GM19239 (cell line): ENCODE measurements at regions not wholly inside any gene's neighbourhood (a gene's known extent, or its start where the extent isn't known, plus 50 kb on each side); places are given as distances from the start of the nearest gene placed in this dataset.

Experiments used
- DNase-seq: peaks from one replicate; pipeline ENCODE4 v3.0.0; 2011; ENCODE audit warnings: low spot score; ENCODE audit not compliant: insufficient read length
- FAIRE-seq: peaks from 2 replicates; lab custom pipeline; 2011; peaks lifted over from hg19 to GRCh38; lab: Jason Lieb, UNC

DNA sequence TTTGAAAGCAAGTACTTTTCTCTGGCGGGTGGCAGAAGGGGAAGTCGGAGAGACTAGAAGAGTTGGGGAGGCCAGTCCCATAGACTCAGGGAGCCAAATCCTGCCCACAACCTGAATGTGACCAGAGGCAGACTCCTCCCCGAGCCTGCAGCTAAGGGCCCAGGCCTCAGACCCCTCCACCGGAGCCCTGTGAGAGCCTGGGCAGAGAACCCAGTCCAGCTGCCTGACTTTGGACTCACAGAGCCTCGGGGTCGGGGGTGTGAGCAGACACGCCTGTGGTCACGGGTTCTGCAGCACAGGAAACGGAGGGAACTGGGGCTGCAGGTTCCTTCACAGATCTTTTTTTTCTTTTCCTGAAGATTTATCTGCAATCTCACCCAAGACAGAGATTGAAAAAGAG is 312.3 kb downstream of the CTTN start:
- FAIRE-seq (no peak), DNase-seq (no peak)

DNA sequence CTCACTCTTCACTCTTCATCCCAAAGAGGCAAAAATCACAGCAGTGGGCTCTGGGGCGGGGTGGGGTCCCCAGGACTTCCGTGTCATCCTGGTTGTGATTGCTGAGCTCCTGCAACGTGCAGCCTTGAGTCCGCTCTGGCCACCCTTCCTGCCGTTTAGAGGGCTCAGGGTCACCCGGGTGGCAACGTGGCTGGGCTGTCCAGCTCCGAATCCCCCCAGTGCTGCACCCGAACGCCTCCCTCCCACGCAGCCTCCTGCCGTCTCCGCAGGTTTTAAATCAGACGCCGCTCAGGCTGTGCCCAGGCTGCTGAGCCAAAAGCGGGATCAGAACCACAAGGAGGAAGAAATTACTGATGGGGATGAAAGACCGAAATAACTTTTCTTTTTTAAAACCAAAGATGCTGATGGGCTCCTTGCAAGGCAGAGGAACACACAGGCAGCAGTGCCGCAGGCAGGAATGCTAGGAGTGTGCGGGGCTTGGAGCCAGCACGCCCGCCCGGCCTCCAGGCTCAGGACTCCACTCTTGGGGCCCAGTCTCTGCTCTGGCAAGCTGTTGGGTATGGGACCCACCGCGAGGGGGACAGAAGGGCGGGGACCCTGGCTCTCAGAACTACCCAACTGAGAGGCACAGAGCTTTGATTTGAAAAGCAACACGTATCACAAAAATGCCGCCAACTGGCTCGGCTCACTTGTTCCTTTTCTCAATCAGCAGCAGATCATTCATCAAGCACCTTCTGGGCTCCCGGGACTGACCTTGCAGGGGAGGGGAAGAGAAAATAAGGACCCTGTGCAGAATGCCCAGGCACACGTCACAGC is 313.0 kb downstream of the CTTN start:
- no peak for FAIRE-seq
- DNase-seq: no peak

DNA sequence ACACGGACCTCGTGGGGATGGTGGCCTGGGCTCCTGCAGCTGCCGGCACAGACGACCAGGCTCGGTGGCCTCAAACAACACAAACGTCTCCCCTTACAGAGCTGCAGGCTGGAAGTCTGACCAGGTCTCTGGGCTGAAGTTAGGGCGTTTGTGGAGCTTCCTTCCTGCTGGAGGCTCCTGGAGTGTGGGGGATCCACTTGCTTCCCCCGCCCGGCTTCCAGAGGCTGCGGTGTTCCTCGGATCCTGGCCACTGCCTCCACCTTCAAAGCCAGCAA is 313.5 kb downstream of the CTTN start:
- FAIRE-seq: no peak
- DNase-seq: no peak

DNA sequence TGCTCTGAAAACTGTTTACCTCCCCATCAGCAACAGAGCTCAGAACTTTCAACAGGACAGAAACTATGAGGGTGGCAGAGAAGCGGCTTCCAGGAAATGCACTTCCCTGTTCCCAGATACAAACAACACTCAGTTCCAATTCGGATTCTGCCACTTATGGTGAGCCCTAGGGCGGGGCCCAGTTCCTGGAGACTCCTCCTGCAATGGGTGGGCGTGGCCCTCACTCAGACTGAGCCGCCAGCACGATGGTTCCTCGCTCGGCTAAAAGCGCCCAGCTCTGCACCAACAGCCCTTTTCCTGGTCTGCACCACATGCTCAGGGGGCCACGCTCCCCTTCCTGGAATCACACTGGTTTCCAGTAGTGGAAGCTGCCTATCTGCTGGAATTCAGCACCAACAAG is 314.1 kb downstream of the CTTN start:
- FAIRE-seq (no peak), DNase-seq (no peak)

DNA sequence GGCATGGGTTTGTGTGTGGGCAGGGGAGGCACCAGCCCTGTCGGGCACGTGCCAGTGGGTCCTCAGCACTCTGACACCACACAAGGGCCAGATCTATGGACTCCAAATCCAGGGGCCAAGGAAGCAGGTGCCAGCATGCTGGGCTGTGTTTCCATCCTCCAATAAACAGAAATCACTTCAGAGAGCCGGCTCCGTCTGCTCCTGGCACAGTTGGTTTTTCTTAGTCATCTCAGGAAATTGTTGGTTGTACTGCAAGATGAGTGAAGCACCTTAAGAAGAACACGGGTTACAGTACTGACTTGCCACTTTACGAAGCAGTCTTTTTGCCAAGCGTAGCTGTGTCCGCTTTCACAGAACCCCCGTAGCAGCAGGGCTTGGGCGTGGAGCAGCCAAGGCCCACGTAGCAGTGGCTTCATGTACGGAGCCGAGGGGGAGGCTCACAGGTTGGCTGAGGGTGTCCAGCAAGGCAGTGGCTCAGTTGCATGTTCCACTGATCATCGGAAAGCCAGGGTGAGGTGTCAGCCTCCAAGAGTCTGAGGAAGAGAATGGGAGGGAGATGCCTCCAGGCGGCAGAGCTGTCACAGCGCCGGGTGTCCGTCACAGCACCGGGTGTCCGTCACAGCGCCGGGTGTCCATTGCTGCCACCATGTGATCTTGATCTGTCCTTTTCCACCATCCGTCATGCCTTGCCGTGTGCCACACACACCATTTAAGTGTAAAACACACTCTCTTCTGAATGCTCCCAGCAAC is 314.9 kb downstream of the CTTN start:
- no peak for FAIRE-seq
- DNase-seq: no peak

DNA sequence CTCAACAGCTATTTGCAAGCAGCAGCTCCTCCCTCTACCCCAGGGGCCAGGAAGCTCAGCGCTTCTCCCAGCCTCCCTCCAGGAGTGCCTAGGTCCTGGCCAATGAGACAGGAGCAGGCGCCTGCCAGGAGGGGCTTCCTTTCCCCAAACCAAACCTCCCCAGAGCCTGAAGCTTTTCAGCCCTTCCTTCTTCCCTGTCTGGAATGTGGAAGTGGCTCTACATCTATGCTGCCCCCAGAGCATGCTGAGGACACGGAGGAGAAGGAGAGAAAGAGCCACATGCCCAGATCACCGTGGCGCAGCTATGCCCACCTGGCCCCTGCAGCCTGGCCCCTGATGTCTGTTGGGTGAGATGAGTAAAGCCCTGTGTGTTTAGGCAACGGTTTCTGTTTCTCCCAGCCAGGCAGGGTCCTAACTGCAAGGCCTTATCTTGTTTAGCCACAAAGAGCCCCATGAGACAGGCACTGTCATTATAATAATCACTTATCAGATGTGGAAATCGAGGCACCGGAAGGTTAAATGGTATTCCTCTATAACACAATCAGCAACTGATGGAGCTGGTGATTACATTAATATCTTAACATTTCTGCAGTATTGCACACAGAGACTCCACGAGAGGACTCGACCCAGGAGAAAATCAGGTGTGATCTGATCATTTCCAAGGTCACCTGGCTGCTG is 315.8 kb downstream of the CTTN start:
- no peak for FAIRE-seq
- DNase-seq: no peak

DNA sequence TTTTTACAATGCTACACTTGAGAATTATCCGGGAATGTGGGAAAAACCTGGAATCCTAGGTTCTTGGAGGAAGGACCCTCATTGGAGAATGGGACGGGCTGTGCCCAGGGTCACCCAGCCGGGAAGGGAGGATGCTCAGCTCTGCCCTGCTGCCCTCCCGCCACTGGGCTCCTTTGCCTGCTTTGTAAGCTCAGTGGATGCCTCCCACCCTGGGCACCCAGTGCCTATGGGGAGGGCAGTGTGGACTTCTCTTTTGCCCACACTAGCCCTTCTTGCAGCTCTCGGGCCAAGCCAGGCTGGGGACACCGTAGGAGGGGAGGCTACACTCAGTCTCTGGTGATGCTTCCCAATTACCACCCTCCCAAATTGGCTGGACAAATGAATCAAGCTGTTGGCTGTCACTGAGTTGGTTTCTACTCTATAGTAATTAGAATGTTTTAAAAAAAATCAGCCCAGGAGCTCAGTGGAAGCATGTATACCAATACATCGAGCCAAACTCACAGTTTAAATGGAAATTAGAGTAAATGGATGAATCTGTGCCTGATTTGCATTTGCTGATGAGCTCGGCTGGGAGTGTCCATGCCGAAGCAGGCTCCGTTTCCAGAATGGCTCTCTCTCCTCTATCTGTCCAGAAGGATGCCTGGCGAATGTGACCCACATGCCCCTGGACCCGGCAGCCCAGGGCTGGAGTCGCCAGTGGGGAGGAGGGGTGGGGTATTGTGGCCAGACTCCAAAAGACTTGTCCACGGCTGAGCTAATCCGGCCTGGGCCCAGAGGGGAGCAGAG is 317.0 kb downstream of the CTTN start:
- no peak for FAIRE-seq

DNA sequence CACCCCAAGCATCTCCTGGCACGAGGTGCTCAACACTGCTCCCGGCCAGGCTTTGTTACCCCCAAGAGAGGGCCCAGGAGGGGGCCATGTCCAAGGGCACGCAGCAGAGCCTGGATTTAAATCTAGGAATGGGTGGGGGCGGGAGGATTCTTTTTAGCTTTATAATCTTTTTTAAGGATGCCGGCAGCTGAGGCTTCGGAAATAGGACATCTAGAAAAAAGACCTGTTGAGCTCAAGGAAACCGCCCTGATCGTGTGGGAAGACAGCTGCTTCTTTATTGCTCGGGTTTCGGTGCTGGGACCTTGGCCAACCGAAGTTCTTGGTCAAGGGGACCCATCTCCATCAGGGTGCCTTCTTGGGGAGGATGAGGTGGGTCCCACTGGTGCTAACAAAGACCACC is 317.9 kb downstream of the CTTN start:
- DNase-seq (no peak), FAIRE-seq (no peak)

More for the DNA sequence above, 317.0 kb downstream of the CTTN start:
- DNase-seq: no peak

DNA sequence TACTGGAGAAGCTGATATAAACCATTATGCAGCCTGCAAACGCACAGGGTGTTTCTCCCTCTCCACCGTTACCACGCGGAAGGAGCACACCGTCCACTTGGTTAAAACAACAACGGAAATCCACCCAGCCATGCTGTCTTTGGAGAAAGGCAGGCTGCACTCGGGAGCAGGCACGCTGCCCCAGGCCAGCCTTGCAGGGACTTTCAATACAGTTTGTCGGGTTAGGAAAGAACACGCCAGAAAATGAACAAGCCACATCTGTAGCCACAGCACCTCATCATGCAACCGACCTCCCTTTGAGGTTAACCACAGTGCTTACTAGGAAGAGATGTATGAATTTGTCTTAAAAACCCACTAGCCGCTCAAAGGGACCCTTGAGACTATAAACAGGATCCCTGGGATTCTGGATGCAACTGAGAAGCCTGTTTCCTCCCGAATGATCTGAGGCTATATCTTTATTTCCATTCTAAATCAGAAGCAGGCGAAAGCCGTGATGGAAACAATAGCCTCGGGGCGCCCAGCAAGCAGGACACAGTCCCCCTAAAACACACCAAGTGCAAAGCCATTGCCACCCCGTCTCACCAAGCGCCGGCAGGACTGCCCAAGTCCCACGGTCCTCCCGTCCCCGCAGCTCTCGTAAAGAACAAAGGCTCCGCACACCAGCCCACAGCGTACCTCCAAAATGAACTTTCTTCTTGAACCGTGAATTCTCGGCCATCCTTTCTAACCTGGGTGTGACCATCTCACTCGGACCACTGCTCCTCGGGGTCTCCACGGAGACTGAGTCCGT is 318.9 kb downstream of the CTTN start:
- FAIRE-seq (no peak), DNase-seq (no peak)

DNA sequence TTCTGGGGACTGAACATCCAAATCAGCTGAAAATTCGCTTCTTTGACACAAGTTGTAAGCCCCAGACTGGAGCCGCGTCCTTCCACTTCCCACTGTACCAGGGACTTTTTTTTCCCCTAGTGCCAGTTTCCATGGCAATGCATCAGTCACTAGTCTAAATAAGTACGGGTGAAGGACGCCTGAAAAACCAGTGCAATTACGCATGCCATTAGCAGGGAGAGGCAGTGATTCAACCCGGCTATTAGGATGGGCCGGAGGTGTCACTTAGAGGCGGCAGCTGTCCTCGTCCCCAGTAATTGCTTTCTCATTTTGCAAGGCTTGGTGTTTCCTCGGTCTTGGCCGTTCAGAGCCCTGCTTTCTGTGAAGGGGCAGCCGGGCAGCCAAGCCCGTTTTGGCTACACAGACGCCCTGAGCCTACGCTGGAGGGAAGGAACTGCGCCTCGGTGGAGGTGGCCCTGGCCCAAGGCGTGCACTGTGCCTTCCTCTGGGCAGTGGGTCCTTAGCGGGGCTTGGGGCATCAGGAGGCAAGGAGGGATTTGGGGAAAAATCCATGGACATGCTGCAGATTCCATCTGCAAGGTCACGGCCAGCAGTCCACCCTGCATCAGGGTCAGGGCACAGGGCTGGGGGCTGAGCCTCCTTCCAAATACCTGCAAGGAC is 319.7 kb downstream of the CTTN start:
- no peak for DNase-seq
- no peak for FAIRE-seq

DNA sequence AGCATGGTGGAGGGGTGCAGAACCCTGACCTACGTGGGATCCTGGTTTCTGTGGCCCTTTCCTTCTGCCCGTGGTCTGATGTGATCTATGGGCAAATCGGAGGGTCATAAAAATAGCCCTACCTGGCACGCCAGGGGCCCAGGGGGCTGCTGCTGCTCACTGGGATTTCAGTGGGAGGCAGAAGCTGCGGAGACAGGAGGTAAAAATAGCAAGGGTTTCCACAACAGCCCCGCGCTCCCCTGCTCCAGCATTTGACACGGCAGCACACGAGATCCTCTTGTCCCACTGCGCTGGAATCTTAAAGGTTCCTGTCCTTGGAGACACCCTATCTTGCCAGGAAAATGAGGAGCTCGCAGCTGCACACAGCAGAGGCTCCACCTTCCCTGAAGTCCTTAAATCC is 321.2 kb downstream of the CTTN start:
- FAIRE-seq: no peak
- DNase-seq: no peak

DNA sequence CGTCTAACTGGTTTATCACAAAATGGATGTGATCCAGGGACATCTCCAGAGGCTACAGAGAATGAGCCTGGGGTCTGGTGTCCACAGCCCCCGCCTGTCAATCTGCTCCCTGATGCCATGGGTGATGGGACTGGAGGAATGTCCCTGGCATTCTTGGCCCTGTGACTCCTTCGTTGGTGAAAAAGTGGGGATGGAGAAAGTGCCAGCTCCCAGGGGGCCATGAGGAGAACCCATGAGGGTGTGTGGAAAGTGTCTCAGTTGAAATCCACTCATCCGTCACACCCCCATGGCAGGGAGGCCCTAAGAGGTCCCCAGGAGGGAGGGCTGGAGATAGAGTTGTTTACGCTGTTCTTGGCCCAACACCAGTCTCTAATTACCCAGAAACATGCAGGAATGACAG is 322.0 kb downstream of the CTTN start:
- DNase-seq (no peak), FAIRE-seq (no peak)

DNA sequence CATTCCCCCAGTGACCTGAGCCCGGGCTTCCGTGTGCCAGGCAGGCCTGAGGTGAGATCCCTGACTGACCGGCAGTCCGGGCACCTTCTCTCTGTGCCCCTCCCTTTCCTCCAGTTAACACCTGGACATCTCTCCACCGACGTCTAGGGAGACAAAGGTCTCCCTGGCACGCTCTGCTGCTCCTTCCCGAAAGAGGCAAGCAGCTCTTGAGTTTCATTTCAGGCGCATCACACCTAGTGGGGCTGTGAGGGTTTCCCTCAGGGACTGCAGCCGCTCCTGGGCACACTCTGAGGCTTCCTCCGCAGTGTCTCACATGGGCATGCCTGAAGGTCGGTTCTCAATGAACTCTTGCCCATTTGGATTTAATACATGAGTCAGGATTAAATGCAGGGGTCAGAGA is 322.7 kb downstream of the CTTN start:
- no peak for FAIRE-seq
- no peak for DNase-seq

DNA sequence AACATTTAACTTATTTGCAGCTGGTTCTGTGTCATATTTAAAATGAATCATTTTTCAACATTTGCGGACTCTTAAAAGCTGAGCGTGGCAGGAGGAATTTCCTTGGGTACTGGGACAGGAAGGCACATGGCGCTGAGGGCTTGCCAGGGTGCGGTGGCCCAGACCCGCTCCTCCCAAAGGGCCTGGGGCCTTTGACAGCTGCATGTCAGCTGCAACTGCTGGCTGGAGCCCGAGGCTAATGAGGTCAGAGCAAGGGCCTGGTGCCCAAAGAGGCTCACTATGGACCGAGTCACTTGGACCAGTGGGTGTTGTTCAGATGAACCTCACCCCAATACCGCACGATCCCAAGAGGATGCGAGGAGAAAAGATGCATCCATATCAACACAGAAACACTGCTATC is 326.9 kb downstream of the CTTN start:
- DNase-seq (no peak), FAIRE-seq (no peak)

DNA sequence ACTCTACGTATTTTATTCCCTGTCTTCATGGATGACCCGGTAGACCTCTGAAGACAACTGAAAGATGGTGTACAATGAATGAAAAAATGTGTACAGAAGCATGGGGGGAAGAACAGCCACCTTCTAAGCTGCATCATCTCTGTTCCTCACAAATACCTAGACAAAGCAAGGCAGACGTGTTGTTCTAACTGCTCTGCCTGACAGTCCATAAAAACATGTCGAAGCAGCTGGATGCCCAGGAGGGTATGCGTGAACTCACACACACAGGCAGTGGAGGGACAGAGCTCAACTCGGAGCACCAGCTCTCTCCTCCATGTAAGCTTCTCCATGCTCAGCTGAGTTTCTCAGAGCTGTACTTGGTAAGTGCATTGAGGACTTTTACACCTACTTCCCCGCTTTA is 327.4 kb downstream of the CTTN start:
- no peak for DNase-seq
- no peak for FAIRE-seq

DNA sequence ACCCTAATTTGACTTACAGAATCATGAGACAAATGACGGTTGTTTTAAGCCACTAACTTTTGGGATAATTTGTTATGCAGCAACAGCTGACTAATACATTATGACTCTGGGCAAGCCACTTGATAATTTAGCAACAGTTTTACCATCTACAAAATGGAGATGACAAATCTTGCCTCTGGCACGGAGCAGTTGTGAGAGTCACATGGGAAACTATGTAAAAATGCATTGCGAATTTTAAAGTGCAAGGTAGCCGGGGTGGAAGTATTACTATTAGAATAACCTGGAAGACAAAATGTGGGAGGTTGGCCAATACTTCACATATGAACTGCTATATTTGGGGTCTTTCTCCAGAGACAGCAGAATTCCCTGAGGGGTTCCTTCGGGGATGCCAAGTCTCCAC is 328.7 kb downstream of the CTTN start:
- DNase-seq (no peak), FAIRE-seq (no peak)

DNA sequence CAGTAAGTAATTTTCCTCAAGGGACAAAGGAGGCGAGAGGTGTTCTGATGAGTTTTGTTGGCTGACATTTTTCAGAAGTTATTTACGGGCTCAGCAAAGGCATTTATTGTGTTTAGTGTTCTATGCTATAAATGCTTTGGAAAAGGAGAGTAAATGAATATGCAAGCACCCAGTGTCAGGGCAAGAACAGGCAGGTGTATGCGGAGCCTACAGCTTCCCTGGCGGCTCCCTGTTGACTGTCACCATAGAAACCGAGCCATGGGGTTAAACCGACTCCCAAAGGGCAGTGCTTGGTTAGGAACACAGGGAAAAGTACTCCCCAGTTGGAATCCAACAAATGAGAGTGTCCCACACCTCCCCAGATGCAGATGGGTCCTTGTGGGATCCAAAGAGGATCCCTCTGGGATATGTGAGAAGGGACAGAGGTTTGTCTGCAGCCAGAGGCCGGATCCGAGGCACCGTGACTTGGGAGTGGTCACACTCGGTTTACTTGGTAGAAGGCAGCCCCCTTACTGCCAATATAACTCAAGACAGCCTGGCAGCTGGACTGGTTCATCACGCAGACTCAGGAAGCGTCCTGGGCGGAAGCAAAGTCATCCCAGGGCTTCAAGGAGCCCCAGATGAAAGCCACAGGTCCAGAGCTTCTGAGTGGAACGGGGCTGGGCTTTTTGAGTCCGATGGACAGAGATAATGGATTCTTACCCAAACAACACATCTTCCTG is 329.7 kb downstream of the CTTN start:
- no peak for FAIRE-seq

DNA sequence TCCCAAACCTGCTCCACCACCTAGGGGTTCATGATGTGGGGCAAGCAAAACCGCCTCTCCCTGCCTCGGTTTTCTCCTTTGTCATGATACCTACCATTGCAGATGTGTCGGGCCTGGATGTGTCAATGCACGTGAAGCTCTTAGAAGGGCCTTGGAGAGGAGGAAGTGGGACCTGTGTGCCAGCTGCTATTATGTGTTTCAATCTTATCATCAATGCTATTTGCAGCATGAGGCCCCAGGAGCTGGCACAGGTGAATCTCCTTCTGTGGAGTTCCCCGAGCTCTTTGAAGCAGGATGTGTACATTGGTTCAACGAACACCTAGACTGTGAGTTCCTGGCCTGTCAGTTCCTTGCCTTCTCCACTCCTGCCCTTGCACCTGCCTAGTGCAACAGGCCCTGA is 331.6 kb downstream of the CTTN start:
- FAIRE-seq: no peak

More for the DNA sequence above, 329.7 kb downstream of the CTTN start:
- DNase-seq: no peak

DNA sequence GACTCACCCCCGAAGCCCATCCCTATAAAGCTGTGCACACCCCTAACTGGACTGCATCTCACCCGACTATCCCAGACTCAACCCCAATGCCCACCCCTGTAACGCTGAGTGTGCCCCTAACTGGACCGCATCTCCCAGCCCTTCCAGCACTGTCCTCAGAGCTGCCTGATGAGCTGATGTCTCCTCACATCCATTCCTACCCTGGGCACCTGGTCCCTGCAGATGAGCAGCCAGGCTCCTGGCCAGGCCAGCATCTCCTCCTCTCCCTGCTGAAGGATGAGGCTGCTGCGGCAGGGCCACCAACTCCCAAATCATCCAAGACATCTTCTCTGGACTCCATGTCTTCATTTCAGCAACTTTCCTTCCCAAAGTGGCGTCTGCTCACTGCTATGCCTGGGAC is 332.1 kb downstream of the CTTN start:
- no peak for FAIRE-seq
- no peak for DNase-seq

More for the DNA sequence above, 331.6 kb downstream of the CTTN start:
- DNase-seq: no peak
